ENCODE measurements at regions not wholly inside any gene's neighbourhood (a gene's known extent, or its start where the extent isn't known, plus 50 kb on each side); places are given as distances from the start of the nearest gene placed in this dataset.

DNA sequence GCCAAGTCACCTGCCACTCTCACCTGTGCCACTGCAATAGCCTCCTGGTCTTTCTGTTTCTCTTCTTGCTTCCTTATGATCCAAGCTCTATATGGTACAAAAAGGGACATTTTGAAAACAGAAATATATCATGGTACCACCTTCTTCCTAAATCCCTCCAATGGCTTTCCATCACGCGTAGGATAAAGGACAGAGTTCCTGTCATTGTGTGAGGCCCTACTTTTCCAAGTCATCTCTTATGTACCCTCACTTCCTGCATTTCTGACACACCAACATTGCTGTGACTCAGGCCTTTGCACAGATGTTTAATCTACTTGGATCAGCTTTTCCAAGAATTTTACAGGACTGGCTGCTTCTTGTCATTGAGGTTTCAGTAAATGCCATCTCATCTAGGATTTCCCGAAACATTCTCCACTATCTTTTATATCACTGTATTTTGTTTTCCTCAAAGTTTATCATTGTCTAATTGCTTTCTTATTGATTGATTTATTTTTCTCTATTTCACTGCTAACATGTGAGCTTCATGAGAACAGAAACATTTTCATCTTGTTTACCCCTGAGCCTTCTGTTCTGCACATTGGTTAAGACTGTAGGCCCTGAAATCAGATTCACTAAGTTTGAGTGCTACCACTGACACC, 426.1 kb upstream of the FANCL start:
- Histone ChIP-seq H3K4me3 (no peak overlapping the region), H4K20me1 (ENCODE audit: insufficient read depth) (no peaks in the 10 kb centered on the region), H3K27me3 (ENCODE audit: insufficient read depth, low read depth) (no peaks in the 10 kb centered on the region), H3K4me1 (replicated peaks; ENCODE audit: insufficient read depth) (no peaks in the 10 kb centered on the region), H3K36me3 (ENCODE audit: low read depth) (no peaks in the 10 kb centered on the region), H2AFZ (no peak overlapping the region), H3F3A (ENCODE audit: insufficient read depth, low read depth) (no peaks in the 10 kb centered on the region), H3K27ac (no peak overlapping the region), H3K4me2 (no peak overlapping the region), H3K9me3 (ENCODE audit: insufficient read depth, low read depth) (0 out of 2 replicates have a peak, but pooled peaks cover 7% of the 10 kb centered on the region), H3K9me2 (ENCODE audit: insufficient read depth) (no peaks in the 10 kb centered on the region), H3K79me2 (ENCODE audit: low read depth) (no peaks in the 10 kb centered on the region)
- BruUV-seq (replicated peaks): no TSS peak
- ChIA-PET POLR2A (ENCODE audit: unreplicated experiment) (no interaction called here), CTCF (no interaction called here)
- TF ChIP-seq, protein P1, sequence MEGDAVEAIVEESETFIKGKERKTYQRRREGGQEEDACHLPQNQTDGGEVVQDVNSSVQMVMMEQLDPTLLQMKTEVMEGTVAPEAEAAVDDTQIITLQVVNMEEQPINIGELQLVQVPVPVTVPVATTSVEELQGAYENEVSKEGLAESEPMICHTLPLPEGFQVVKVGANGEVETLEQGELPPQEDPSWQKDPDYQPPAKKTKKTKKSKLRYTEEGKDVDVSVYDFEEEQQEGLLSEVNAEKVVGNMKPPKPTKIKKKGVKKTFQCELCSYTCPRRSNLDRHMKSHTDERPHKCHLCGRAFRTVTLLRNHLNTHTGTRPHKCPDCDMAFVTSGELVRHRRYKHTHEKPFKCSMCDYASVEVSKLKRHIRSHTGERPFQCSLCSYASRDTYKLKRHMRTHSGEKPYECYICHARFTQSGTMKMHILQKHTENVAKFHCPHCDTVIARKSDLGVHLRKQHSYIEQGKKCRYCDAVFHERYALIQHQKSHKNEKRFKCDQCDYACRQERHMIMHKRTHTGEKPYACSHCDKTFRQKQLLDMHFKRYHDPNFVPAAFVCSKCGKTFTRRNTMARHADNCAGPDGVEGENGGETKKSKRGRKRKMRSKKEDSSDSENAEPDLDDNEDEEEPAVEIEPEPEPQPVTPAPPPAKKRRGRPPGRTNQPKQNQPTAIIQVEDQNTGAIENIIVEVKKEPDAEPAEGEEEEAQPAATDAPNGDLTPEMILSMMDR (conservative IDR thresholded peaks at IDR 0.05): no peak
- TF ChIP-seq EZH2 (IDR thresholded peaks at IDR 0.05; ENCODE audit: low read depth): no peak
- DNase-seq: no peak
- intact Hi-C loops (cut with micrococcal nuclease; ENCODE audit: unreplicated experiment): no loop called here

DNA sequence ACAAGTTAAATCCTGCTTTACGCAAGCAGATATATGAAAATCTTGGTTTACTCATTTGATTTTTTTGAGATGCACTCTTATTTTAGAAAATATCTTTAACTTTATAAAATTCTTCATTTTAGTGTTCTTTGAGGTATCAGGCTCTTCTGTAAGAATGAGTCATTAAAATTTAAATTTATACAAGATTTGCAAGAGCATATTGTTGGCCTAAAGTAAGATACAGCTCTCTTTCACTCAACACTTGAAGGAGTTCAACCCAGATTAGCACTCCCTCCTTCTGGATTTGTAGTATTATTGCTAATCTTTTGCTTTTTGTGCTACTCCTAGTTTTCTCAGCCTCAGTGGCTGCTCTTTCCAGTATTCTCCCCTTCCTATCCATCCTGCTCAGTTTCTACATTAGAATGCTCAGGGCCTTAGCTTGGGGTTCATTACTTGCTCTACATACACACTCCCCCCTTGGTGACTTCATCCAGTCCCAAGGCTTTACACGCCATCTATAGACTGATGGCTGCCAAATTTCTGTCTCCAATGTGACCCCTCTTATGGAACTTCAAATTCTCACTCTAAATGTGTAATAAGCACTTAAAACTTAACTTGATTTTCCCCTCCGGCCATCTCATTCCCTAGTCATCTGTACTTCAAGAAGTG, 425.3 kb upstream of the FANCL start:
- CTCF ChIA-PET: no interaction called here
- BruUV-seq (replicated peaks): no TSS peak

DNA sequence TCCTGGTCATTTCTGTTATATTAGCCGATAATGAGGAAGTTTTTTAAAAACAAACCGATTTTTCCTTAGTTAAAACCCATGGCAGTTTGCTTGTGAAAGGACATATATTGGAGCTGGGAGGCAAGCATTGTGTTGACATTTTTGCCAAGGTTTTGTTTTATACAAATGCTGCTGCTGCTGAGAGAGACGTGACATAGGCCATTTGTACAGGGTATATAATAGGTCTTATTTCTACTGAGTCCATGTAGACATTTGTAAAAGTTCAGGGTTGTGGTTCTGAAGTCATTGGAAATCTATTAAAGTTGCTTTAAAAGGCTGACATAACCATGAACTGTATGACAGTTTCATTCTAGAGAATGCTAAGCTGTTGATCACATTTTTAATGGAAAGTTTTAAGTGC, 424.0 kb upstream of the FANCL start:
- Histone ChIP-seq H3K27me3 (ENCODE audit: insufficient read depth, low read depth) (no peaks in the 10 kb centered on the region), H3K4me2 (no peak overlapping the region), H3K4me1 (replicated peaks; ENCODE audit: insufficient read depth) (no peaks in the 10 kb centered on the region), H3K79me2 (ENCODE audit: low read depth) (no peaks in the 10 kb centered on the region), H3K27ac (no peak overlapping the region), H3K36me3 (ENCODE audit: low read depth) (no peaks in the 10 kb centered on the region), H4K20me1 (ENCODE audit: insufficient read depth) (no peaks in the 10 kb centered on the region), H3K9me3 (ENCODE audit: insufficient read depth, low read depth) (0 out of 2 replicates have a peak, but pooled peaks cover 7% of the 10 kb centered on the region), H3K4me3 (no peak overlapping the region), H2AFZ (no peak overlapping the region), H3F3A (ENCODE audit: insufficient read depth, low read depth) (no peaks in the 10 kb centered on the region), H3K9me2 (ENCODE audit: insufficient read depth) (no peaks in the 10 kb centered on the region)
- ChIA-PET CTCF (no interaction called here), POLR2A (ENCODE audit: unreplicated experiment) (no interaction called here)
- no TSS peak for BruUV-seq (replicated peaks)
- intact Hi-C loops (cut with micrococcal nuclease; ENCODE audit: unreplicated experiment): no loop called here
- DNase-seq: no peak
- TF ChIP-seq, protein P1 (conservative IDR thresholded peaks at IDR 0.05): no peak
- no peak for TF ChIP-seq EZH2 (IDR thresholded peaks at IDR 0.05; ENCODE audit: low read depth)

More for the DNA sequence above, 425.3 kb upstream of the FANCL start:
- Histone ChIP-seq H3K36me3 (ENCODE audit: low read depth) (no peaks in the 10 kb centered on the region), H2AFZ (no peak overlapping the region), H3K4me2 (no peak overlapping the region), H3F3A (ENCODE audit: insufficient read depth, low read depth) (no peaks in the 10 kb centered on the region), H3K9me3 (ENCODE audit: insufficient read depth, low read depth) (0 out of 2 replicates have a peak, but pooled peaks cover 7% of the 10 kb centered on the region), H3K4me3 (no peak overlapping the region), H3K79me2 (ENCODE audit: low read depth) (no peaks in the 10 kb centered on the region), H3K27ac (no peak overlapping the region), H4K20me1 (ENCODE audit: insufficient read depth) (no peaks in the 10 kb centered on the region), H3K27me3 (ENCODE audit: insufficient read depth, low read depth) (no peaks in the 10 kb centered on the region), H3K9me2 (ENCODE audit: insufficient read depth) (no peaks in the 10 kb centered on the region), H3K4me1 (replicated peaks; ENCODE audit: insufficient read depth) (no peaks in the 10 kb centered on the region)
- POLR2A ChIA-PET (ENCODE audit: unreplicated experiment): no interaction called here
- intact Hi-C loops (cut with micrococcal nuclease; ENCODE audit: unreplicated experiment): no loop called here
- TF ChIP-seq EZH2 (IDR thresholded peaks at IDR 0.05; ENCODE audit: low read depth): no peak
- DNase-seq: no peak

All from PC-9 (cell line).